HG02970 (cell line): ENCODE measurements at regions not wholly inside any gene's neighbourhood (a gene's known extent, or its start where the extent isn't known, plus 50 kb on each side); places are given as distances from the start of the nearest gene placed in this dataset.
"Not testable (repeated sequence)": the region's sequence is repeated elsewhere in the genome, so short reads cannot be mapped to it uniquely, and the experiment has no call there.

Experiments
- ATAC-seq: cut with Tn5 transposase; IDR thresholded peaks from one replicate; pipeline ENCODE4 v1.9.1; 2021; ENCODE audit warnings: mild to moderate bottlenecking, moderate library complexity, moderate number of reproducible peaks; ENCODE audit not compliant: unreplicated experiment, low FRiP score

DNA sequence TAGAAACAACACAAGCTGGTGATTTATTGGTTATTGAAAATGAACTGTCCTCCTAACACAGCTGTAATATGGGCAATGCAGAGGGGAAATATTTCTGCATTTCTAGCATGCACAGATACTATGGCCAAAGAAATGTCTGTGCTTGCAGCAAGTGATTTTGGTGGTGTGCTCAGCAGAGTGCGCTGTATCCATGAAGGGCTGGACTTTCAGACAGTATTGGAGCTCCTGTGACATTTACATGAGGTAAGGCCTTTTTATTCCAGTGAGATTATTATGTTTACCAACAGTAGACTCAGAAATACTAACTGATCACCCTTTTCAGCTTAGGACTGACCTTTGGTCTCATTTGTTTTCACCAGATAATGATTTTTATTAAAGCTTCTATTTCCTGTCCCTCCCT lies 1302.6 kb upstream of the EPHA6 start:
- no peak for ATAC-seq

DNA sequence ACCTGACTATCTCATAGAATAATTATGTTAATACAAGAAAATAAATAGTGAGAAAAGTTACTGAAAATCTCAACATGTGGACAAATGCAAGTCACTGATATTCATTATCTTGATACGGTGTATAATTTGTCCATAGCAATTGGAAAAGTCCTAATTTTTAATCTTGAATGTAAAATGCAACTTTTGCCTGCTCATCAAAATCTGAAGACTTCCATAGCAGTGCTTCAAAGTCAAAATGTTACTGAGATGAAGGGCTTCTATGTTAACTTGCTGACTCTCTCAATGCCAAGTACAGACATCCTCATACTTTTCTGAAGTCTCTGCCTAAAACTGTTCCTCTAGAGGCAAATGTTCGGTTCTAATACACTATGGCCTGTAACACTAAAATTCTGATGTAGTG lies 1300.1 kb upstream of the EPHA6 start:
- ATAC-seq: no peak

DNA sequence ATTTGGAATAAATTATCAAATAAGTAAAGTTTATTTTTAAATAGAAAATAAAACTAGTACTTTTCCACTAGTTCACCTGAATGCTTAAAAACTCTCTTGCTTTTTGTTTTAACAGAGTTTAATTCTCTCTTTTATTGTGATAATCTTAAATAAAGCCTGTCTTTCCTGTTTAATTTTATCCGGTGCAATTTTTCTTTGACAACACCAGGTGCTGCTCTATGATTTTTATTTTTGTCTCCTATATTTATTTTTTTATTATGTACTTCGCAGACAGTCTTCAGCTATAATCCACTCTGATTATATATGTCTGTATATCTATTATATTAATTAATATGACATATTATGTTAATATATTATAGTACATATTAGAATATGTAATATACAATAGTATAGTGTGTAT lies 1293.0 kb upstream of the EPHA6 start:
- ATAC-seq: no peak

DNA sequence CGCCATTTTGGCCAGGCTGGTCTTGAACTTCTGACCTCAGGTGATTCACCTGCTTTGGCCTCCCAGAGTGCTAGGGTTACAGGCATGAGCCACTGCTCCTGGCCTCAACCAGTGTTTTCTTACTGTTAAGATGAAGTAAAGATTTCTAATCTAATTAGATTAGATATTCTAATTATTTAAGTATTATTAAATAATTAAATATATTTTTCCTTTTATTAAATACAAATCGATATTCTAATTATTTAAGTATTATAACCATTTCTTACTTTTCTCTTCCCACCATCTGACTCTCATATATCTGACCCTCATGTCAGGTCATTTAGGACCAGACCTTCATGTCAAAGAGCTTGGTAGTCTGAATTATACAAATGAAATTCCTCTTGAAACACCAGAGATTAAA lies 1291.9 kb upstream of the EPHA6 start:
- ATAC-seq: no peak

DNA sequence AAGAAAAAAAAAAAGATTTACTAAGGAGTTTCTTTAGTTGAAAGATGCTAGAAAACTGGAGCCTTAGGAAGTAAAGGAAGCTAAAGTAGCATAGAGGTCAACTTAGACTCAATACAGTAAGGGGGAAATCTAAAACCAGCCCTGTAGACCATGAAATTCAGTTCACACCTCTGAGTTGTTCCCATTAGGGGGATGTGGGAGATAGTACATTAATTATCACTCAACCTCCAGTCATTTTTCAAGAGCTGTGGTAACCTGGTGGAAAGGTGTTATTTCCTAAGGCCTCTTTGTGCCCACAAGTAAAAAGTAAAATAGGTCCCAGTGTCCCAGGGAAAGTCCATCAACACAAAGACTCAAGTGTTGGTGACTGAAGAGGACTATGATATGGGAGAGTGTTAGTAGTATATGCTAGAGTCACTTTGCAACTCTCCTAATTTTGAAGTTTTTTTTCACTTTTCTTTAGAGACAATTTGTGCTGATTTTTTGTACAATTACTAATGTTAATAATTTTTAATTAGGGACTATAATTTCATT lies 1274.4 kb upstream of the EPHA6 start:
- ATAC-seq: no peak

DNA sequence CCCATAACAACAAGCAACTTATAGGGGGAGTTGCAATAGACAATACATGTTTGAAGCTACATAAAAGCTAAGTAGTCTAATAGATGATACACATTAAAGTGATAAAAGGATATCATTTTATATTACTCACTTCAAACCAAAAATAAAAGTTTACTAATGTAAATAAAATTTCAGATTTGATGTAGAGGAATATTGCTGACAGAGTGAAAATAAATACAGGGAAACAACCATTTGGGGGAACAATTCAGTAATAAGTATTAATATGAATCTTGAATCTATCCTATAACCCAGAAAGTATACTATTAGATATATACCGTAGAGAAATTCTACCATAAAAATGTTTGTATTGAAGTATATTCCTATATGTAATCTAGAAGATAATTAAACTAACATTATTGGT lies 1248.9 kb upstream of the EPHA6 start:
- no peak for ATAC-seq

DNA sequence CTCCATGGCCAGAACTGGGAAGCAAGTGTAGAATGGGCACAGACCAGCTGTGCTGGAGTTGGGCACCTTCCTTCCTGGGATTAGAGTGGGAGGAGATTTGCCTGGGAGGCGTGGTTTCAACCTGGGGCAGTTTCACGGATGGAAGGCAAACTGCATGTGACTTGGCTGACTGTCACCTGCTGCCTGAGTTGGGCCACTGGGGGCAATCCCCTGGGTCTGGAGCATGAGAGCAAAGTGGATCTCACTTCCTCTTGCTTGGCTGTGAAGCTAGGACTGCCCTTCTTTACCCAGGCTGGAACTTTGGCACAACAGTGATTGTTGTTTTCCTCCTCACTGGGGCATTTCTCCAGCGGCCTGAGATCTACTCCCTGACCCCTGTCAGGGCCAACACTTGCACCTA lies 1247.0 kb upstream of the EPHA6 start:
- ATAC-seq: no peak

DNA sequence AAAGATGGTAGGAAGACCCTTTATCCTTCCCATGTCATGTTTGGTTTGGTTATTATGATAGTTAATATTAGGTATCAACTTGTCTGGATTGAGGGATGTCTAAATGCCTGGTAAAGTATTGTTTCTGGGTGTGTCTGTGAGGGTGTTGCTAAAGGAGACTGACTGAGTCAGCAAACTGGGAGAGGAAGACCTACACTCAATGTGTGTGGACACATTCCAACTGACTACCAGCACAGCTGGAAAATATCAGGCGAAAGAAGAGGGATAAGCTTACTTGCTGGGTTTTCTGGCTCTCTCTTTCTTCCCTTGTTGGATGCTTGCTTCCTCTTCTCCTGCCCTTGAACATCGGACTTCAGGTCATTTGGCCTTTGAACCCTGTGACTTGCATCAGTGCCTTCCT lies 1227.6 kb upstream of the EPHA6 start:
- no peak for ATAC-seq

DNA sequence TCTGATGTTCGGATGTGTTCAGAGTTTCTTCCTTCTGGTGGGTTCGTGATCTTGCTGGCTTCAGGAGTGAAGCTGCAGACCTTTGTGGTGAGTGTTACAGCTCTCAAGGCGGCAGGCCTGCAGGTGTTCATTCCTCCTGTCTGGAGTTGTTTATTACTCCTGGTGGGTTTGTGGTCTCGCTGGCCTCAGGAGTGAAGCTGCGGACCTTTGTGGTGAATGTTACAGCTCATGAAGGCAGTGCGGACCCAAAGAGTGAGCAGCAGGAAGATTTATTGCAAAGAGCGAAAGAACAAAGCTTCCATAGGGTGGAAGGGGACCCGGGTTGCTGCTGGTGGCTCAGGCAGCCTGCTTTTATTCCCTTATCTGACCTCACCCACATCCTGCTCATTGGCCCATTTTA lies 1226.8 kb upstream of the EPHA6 start:
- ATAC-seq: not testable (repeated sequence)

DNA sequence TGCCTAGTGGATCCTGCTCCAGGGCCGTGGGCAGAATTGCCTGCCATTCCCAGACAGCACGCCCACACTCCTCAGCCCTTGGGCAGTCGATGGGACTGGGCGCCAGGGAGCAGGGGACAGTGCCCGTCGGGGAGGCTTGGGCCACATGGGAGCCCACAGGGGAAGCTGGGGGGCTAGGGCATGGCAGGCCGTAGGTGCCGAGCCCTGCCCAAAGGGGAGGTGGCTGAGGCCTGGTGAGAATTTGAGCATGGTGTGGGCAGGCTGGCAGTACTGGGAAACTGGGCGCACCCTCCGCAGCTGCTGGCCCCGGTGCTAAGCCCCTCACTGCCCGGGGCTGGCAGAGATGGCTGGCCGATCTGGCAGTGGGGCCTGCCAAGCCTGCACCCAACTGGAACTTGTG lies 1225.9 kb upstream of the EPHA6 start:
- ATAC-seq: no peak

DNA sequence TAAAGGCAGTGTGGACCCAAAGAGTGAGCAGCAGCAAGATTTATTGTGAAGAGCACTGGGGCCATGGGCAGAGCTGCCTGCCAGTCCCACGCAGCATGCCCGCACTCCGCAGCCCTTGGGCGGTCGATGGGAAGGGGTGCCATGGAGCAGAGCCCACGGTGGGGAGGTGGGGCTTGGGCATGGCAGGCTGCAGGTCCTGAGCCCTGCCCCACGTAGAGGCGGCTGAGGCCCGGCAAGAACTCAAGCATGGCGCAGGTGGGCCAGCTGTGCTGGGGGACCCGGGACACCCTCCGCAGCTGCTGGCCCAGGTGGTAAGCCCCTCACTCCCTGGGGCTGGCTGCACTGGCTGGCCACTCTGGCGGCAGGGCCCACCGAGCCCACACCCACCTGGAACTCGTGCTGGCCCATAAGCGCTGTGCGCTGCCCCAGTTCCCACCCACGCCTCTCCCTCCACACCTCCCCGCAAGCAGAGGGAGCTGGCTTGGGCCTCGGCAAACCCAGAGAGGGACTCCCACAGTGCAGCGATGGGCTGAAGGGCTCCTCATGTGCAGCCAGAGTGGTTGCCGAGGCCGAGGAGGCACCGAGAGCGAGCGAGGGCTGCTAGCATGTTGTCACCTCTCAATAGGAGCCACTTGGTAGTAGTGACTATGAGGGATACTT lies 1218.8 kb upstream of the EPHA6 start:
- no peak for ATAC-seq

DNA sequence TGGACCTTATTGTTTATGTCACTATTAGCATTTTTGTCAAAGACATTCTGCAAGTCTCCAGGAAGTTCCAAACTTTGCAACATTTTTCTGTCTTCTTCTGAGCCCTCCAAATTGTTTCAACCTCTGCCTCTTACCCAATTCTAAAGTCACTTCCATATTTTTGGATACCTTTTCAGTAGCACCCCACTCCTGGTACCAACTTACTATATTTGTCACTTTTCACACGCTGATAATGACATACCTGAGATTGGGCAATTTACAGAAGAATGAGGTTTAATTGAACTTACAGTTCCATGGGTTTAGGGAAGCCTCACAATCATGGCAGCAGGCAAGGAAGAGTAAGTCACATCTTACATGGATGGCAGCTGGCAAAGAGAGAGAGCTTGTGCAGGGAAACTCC lies 1206.5 kb upstream of the EPHA6 start:
- no peak for ATAC-seq

DNA sequence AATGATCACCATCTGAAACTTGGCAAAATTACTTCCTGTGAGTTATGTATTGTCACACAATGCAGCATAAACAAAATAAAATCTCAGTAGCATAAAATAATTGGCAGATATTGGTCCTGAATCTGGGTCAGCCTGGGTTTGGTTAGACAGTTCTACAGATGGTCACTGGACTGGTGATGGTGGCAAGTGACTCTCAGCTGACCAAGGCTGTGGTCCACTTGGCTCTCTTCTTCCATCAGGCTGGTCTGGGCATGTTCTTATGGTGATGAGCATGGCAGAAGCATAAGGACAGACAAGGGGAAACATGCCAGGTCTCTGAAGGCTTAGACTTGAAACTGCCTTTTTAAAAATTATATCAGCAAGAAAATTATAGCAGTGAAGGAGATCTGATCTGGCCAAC lies 1205.0 kb upstream of the EPHA6 start:
- no peak for ATAC-seq

DNA sequence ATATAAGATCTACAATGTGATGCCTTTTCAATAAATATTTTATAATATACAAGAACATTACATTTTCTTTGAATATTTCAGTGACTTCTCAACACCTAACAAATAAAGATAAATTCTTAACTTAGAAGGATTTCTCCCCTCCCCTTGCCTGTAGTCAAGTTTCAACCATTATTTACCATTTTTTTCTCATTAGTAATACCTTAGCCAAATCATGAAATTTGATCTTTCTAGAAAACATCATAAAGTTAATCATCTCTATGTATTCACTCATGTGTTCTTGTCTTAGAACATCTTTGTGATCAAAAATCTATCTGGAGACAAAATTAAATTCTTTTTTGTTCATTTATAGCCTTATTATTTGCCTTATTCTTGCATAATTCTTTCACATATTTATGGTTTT lies 1201.8 kb upstream of the EPHA6 start:
- no peak for ATAC-seq

DNA sequence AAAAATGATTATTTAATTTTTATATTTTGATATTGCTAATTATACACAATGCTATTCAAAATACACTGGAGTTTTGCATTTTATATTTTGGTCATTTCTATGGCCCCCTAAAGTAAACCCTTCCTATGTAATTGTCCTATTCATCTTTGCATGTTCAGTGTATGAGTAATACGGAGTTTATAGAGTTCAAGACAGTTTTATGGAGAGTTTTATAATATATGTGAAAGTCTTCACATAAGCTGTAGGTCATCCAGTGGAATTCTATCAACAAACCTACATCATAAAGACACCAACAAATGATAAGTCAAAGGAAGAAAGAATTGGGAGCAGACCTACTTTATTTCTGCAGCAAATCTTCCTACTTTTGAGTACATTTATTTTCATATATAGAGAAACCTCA lies 1200.4 kb upstream of the EPHA6 start:
- no peak for ATAC-seq

DNA sequence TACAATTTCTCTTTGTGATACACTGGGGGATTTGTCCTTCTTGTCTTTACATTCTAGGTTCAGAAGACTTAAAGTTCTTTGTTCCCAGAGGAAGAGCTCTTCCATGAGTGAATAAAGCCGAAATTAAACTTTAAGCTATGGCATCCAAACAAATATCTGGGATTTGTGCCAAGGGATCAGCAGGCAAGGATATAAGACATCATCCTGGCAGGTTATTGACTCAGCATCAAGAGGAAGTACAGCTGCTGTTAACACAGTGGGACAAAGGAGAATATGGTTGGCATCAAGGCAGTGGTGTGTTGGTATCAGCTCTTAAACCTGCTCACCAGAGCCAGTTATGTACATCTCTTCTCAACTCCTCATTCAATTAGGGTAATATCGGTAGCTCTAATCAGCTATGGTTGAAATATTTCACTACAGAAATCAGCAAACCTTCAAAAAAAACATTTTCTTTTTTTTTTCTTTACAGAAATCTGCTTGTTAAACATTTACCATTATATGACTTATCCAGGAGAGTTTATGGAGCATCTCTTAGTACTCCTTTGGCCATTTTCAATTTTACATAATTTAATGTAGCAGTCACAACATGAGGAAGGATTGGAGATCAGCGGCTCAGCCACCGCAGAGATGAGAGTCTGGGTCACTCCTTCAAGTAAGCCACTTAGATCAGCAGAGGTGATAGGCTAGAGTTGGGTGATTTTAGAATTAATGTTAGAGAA lies 1198.6 kb upstream of the EPHA6 start:
- no peak for ATAC-seq

DNA sequence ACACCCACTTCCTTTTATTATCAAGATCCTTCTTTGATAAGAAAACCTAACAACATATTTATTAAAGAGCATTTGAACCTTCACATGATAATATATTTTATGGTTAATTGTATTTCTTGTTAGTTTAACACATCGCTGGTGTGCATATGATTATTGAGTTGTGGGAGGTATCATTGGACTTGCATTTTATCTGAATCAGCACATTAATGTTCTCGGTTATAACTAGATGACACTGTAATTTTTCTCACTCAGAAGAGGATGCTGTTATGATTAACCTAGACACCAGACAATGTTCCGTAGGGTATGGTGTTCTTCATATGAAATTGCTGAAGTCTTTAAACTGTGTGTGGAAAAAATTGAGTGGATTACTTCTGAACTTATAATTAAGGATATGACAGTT lies 1188.3 kb upstream of the EPHA6 start:
- no peak for ATAC-seq

DNA sequence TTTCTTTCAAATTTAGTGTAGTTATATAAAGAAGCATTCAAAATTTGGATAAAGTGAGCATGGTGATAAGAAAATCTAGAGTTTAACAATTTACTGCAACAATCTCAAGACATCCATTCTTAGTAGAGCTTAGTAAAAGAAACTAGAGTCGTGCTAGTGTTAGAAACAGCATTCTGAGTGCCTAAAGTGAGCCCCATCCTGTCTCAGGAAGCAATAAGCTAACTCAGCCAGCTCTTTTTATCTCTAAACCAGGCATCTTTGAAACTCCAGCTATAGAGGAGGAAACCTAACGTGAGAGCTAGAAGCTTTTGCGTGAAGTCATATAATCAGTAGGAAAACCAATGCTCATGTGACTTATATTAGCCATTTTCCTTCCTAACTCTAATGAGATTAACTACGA lies 1187.1 kb upstream of the EPHA6 start:
- no peak for ATAC-seq

DNA sequence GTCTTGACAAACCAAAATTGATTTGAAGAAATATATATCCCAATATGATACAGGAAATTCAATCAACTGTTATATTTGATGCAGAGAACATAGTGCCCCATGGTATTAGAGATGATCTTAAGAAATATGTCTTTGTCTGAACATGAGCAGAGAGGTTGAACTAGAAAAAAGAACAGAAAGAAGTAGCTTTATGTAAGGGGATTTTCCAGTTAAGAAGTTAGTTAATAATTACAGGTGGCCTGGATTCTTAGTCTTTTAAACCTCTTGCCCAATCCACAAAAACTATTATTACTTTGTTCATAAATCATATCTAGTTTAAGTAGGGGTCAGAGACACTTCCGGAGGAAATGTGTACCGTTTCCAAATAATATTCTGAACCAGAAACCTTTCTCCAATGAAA lies 1186.7 kb upstream of the EPHA6 start:
- no peak for ATAC-seq

DNA sequence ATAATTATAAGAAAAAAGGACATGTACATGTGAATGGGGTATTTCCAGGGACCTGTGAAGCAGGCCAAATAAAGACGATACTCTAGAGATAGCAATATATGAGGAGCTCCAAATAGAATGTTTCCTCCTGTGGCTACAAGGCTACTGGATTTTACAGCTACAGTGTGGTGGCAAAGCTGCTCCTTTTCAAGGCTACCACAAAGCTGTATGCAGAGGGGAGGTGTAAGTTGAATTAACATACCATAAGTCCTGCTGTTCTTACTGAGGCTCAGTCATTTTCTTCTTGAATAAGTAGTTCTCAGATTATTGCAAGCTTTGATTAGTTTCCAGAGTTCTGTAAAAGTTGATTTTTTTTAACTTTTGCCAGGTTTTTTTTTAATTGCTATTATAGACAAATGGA lies 1184.6 kb upstream of the EPHA6 start:
- no peak for ATAC-seq

DNA sequence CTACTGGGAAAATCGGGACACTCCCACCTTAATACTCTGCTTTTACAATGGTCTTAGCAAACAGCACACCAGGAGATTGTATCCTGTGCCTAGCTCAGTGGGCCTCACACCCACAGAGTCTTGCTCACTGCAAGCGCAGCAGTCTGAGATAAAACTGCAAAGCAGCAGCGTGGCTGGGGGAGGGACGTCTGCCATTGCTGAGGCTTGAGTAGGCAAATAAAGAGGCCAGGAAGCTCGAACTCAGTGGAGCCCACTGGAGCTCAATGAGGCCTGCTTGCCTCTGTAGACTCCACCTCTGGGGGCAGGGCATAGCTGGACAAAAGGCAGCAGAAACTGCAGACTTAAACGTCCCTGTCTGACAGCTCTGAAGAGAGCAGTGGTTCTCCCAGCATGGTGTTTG lies 1169.1 kb upstream of the EPHA6 start:
- no peak for ATAC-seq
